Inferior parietal cortex (tissue), 1 donor: ENCODE measurements at regions not wholly inside any gene's neighbourhood (a gene's known extent, or its start where the extent isn't known, plus 50 kb on each side); places are given as distances from the start of the nearest gene placed in this dataset.
"Not testable (repeated sequence)": the region's sequence is repeated elsewhere in the genome, so short reads cannot be mapped to it uniquely, and the experiment has no call there.

ENCODE experiments used
- DNase-seq: peaks from one replicate; pipeline ENCODE4 v3.0.0-alpha.2; 2016; ENCODE audit errors: extremely low spot score

DNA sequence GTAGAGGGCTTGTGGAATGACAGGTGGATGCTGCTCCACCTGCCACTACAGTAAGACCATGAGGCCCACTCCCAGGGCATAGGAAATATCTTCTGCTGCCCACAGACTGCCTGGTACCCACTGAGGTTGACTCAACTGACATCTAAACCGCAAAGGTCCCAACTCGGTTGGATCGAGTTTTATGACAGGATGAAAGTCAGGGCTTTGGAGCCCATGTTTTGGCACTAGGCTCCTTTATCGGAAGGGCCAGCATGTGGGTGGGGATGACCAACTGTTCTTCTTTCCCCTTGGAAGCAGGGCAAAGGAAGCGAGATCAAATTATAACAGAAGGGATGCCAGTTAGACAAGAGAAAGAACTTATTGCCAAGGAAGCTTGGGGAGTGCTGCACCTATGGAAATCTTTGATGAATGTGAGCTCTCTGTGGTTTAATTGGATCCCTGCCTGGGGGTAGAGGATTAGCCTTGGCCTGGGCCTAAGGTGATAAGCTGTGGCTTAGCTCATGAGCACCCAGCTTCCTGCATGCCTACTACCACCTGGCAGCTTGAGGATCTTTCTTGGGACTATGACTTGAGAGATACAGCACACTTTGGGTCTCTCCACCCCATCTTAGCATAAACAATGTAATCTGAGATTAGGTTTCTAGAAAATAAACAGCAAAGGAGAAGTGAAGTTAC is 121.8 kb downstream of the KCNA5 start:
- no peak for DNase-seq

DNA sequence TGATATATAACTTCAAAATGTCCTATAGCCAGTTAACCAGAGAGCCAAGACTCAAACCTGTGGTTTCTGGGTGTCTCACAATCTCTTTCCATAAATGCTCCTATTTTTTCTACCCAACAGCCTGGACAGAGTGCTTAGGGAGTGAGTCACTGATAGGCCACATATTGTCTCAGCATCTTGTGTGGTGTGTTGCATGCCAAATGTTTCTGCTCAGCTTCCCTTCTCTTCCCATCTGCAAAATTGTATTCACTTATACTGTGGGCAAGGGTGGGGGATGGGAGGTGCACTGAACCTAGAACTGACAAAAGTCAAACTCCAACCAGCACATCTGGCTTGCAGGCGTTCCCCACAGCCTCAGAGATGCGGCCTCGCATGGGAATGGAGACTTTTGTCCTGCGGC is 123.3 kb downstream of the KCNA5 start:
- no peak for DNase-seq

DNA sequence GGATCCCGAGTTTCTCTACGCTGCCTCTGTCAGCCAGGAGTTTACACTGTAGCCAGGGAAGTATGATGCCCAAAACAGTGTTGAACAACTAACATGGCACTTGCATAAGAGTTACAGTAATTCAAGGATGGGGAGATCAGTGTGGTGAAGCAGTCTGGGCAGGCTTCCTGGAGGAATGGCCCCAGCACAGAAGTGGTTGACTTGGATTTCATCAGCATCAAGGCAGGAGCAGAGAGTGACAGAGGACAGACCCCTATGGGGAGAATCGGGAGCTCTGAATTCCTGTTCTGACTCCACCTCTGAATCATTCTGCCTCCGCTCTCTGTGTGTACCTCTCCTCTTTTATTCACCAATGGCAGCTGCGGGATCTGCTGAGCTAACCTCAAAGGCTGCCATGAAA is 124.5 kb downstream of the KCNA5 start:
- no peak for DNase-seq

- no peak for DNase-seq
Measured at GRCh38 chr12:5170844-5171243, 127.2 kb downstream of the KCNA5 start.

DNA sequence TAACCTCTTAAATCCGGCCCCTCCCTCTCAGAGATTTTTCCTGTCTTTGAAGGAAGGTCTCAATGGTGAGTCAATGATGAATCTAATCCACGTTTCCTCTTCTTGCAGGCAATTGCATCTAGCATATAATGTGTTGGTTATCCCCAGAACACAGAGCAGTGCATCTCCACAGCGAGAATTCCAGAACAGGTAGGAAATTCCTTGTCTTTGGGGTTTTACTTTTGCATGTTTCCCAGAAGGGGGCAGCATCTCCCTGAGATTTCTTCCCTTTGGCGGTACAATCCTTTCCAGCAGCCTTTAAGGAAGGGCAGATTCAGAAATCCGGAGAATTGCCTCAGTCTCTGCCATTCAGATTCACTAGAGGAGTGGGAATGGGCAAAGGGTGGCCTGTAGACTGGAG is 128.0 kb downstream of the KCNA5 start:
- DNase-seq, result peak; percentile 33

DNA sequence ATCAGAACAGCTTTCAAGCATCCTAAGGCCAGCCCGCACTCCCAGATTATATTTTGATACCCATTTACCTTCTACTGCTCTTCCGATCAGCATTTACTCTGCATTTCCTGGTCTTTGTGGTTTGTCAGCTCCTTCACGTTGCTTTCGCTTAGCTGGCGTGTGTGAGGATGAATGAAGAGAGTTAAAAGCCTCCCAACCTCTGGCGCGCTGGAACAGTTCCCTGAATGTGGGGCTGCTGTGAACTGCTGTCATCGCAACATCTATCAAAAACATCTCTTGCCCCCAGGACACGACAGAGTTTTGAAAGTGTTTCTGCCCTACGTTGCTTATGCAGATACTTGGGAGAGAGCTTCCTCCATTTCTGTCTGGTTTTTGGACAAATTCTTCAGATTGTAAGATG is 129.2 kb downstream of the KCNA5 start:
- DNase-seq, result no peak

- no peak for DNase-seq
Measured at GRCh38 chr12:5173511-5174011, 129.9 kb downstream of the KCNA5 start.

- DNase-seq, result not testable (repeated sequence)
Measured at GRCh38 chr12:5175415-5175814, 131.7 kb downstream of the KCNA5 start.

DNA sequence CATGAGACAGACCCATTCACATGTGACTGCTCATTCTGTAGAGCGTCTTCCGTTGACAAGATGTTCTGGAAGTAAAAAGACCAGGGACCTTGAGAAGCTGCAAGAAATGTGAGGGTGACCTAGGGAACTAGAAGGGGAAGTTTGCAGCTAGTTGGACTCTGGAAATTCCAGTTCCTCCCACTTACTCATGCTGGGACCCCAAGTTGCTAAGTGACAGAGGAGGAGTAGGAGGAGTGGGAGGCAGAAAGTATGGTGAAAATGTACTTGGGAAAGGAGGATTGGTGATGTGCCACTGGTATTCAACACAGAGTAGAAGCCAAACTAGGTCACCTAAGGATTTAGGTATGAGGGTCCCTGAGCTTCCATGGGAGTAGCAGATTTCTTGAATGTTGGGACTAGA is 132.4 kb downstream of the KCNA5 start:
- no peak for DNase-seq

GRCh38 chr12:5177096-5177495 is 133.4 kb downstream of the KCNA5 start:
- DNase-seq, result no peak

- no peak for DNase-seq
Measured at GRCh38 chr12:5177731-5178130, 134.1 kb downstream of the KCNA5 start.

GRCh38 chr12:5178571-5178970 is 134.9 kb downstream of the KCNA5 start:
- no peak for DNase-seq

DNA sequence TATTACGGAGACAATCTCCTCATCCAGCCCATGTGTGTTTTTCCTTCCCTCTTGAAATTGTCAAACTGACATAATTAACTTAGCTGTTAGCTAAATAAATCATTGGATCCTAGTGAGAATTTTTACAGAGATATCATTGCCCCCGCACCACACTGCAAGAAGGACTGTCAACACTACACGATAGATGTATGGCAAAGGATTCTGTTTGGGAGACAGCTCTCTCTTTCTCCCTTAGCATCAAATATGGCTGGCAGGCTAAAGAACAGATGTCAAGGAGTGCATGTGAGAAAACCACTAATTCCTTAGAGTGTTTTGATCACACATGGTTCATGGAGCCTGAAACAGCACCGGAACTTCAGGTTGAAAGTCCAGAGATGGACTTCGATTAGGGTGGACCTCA is 136.8 kb downstream of the KCNA5 start:
- DNase-seq, result no peak

DNA sequence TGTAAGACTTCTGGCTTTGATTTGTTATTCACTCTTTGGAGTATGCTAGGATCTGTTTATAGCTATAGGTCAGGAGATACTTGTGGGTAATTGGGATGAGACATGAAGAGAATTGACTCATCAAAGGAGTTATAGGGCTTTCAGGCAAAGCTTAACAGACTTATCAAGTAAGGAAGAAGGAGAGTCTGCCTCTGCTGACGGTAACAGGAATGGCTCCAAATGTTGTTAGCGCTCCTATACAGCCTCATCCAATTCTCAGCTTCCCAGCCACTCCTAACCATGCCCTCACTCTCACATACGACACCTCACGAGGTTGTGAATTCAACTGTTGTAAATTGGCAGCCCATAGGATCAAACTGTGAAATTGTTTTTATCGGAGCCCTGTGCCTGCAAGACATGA is 140.5 kb downstream of the KCNA5 start:
- no peak for DNase-seq

DNA sequence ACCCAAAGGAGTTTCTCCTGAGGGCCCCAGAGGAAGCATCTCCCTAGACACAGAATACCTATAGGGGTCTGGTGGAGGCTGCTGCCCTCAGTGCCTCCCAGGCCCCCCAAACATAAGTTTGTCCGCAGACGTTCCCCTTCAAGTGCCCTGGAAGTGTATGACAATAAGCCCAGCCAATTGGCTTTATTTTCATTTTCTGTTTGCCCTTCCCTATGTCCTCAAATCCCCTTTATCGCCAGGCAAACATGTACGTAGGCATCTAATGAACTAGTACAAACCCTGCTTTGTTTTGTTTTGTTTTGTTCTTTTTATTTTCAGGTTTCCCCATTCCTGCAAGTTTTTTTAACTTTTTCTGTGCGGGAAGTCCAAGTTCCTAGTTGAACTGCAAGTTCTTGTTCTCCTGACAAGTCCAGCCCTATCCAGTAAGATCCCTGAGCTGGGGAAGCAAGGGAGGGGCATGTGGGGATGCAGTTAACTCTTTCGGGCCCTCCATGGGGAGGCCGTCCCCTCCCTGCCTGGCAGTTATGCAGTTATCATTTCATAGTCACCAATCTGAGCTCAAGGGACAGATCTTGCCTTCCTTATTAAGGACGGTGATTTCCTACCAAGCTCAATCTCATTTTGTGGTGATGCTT is 141.9 kb downstream of the KCNA5 start:
- DNase-seq, result no peak

DNA sequence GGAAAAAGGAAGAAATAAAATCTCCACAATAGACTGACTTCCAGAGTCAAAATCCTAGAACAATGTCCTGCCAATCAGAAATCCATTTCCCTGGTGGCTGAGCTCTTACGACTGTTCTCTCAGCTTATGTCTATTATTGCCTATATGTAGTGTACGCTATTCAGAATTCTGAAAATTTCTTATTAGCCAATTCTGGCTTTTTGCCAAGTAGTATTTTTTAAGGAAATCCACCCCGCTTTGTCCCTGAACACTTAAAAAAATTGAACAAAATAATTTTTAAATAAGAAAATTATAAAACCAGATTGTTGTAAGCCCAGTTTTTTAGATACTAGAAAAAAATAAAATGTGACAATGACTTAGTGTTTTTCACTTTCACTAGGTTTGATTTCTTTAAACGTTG is 143.0 kb downstream of the KCNA5 start:
- no peak for DNase-seq

GRCh38 chr12:5187136-5187535 is 143.5 kb downstream of the KCNA5 start:
- no peak for DNase-seq

DNA sequence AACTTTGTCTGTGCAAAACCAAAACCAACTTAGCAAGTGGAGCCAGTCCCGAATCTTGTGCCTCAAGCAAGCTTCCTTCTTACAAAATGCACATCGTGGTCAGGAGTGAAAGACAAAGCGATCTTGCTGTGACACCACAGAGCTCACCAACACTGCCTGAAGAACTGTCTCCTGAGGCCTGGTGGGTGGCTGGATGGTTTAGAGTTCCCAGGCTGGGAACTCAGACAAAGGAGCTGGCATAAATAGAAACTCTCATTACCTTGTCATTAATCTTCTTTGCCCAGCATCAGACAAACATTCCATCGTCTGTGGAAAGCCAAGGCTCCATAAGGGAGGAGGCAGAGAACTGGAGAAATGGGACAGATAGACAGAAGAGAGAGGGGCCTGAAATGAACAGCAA is 144.8 kb downstream of the KCNA5 start:
- DNase-seq, result no peak

DNA sequence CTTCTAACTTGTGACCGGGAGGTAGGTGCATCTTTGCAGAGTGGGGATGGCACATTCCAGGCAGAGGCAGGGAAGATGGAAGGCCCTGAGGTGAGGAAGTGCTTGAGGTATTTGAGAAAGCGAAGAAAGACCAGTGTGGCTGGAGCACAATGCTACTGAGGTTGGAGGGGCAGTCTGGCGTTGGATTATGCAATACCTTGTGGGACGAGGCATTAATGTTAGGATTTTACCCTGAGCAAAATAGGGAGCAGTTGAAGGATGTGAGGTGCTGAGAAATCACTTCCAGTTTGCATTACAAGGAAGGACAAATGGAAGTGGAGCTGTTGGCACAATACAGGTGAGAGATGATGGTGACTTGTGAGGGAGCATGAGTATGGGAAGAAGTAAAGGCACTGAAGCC is 145.5 kb downstream of the KCNA5 start:
- DNase-seq, result no peak

DNA sequence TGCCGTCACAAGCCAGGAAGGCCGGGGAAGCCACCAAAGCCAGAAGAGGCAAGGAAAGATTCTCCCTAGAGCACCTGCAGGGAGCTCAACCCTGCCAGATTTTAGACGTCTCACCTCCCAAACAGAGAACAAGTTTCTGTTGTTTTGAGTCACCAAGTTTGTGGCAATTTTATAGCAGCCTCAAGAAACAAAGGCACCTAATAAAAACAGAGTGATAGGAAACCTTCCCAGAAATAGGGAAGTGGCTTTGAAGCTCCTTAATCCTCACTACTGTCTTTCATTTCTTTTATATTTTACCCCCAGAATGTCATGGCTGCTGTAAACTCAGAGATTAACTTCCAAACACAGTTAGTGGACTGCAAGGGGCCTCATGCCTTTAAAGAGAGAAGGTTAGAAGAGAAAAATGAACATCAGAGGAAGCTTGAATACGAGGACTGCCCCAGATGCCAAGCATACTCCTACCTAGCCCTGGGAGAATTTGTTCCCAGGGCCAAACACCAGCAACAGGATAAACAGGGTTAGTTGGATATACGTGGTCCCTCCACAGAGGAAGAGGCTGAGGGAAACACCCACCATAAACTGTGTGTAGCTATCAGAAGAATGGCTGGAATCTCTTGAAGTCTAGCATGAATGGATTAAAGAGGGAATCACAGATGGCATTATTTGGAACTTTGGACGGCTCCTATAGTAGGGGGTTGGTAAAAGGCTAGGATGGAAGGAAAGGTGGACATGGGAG is 148.3 kb downstream of the KCNA5 start:
- DNase-seq, result no peak

GRCh38 chr12:5192726-5193125 is 149.0 kb downstream of the KCNA5 start:
- DNase-seq, result no peak

DNA sequence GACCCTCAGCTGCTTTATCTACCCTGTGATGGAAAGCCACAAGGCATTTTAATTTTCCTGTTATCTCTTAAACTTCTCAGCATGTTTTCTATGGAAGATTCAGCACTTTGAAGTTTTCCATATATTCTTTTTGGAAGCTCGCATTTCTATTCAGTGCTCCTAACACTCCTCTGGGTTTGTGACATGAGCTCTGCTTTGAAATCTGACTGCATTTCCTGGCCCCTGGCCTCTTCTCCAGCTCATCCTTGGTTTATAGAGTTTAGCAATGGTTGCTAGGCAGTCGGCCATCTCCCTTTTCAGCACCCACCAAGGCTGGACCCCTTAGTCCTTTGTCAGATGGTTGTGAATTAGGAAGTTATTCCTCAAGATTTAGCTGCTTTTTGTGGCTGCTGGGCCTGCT is 150.6 kb downstream of the KCNA5 start:
- DNase-seq, result no peak

DNA sequence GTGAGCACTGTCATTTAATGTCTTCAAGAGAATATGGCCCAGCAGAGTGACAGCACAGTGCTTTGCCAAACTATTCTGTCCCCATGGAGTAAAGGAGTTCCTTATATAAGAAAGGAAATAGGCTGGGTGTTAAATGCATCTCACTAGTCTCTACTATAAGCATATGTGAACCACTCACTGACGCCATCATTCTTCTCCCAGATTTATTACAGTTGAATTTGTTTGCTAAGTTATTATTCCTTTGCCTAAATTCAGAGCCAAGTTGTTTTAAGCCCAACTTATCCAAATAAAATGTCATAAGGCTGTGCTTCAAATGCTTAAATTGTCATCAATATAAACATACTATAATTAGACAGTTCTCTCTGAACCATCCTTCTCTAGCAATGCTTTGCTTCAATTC is 151.6 kb downstream of the KCNA5 start:
- DNase-seq, result no peak
